AML-193 (cell line): ENCODE measurements at regions not wholly inside any gene's neighbourhood (a gene's known extent, or its start where the extent isn't known, plus 50 kb on each side); places are given as distances from the start of the nearest gene placed in this dataset.
A peak's percentile ranks its signal among the peaks of the same experiment; 100 is the strongest.

Source experiments
- DNase-seq, 2 experiments: peaks; one replicate each; lab custom pipeline; 2025; lab: John Stamatoyannopoulos, UW

GRCh38 chr1:201589186-201589585 is 50.3 kb downstream of the NAV1 start:
- DNase-seq = no peak

- no peak for DNase-seq
These were observed 51.5 kb downstream of the NAV1 start for GRCh38 chr1:201590474-201590873.

- DNase-seq = no peak
These were observed 52.4 kb downstream of the NAV1 start for GRCh38 chr1:201591348-201591747.

GRCh38 chr1:201591981-201592380 is 53.1 kb downstream of the NAV1 start:
- DNase-seq = no peak

- peak; percentile 41 to 43 for DNase-seq
These were observed 54.4 kb downstream of the NAV1 start for GRCh38 chr1:201593200-201593921.

GRCh38 chr1:201594575-201595245 is 55.8 kb downstream of the NAV1 start:
- no peak for DNase-seq

GRCh38 chr1:201595381-201595780 is 56.5 kb downstream of the NAV1 start:
- no peak for DNase-seq

- DNase-seq = no peak
These were observed 57.4 kb downstream of the NAV1 start for GRCh38 chr1:201596101-201596868.

- no peak for DNase-seq
These were observed 58.8 kb downstream of the NAV1 start for GRCh38 chr1:201597551-201598230.

GRCh38 chr1:201598396-201598795 is 59.5 kb downstream of the NAV1 start:
- no peak for DNase-seq

GRCh38 chr1:201598973-201599372 is 60.0 kb downstream of the NAV1 start:
- DNase-seq = no peak

GRCh38 chr1:201599548-201599947 is 60.6 kb downstream of the NAV1 start:
- no peak for DNase-seq

- no peak for DNase-seq
These were observed 63.7 kb downstream of the NAV1 start for GRCh38 chr1:201602413-201603265.

- no peak for DNase-seq
These were observed 64.8 kb downstream of the NAV1 start for GRCh38 chr1:201603613-201604232.

- no peak for DNase-seq
These were observed 66.6 kb downstream of the NAV1 start for GRCh38 chr1:201605385-201606010.

GRCh38 chr1:201606096-201606495 is 67.2 kb downstream of the NAV1 start:
- no peak for DNase-seq

- no peak for DNase-seq
These were observed 67.7 kb downstream of the NAV1 start for GRCh38 chr1:201606623-201607022.

GRCh38 chr1:201608635-201609395 is 69.9 kb downstream of the NAV1 start:
- no peak for DNase-seq

- no peak for DNase-seq
These were observed 70.9 kb downstream of the NAV1 start for GRCh38 chr1:201609661-201610318.
